MM.1S (cell line): ENCODE measurements at regions not wholly inside any gene's neighbourhood (a gene's known extent, or its start where the extent isn't known, plus 50 kb on each side); places are given as distances from the start of the nearest gene placed in this dataset.

Experiments
- DNase-seq: peaks from one replicate; pipeline ENCODE4 v3.0.0-alpha.2; 2015
- H2AFZ ChIP-seq: fragments of 300-600 bp; sonication (generic); 2 replicates; pipeline ENCODE4 v1.6.0; 2016; ENCODE audit warnings: antibody characterized with exemption, low read length
- H3F3A ChIP-seq: fragments of 300-600 bp; sonication (generic); 2 replicates; pipeline ENCODE4 v1.6.1; 2016; ENCODE audit warnings: mild to moderate bottlenecking, antibody characterized with exemption, low read length, moderate library complexity, mixed read lengths; ENCODE audit not compliant: insufficient read depth
- H3K27ac ChIP-seq: fragments of 300-600 bp; sonication (generic); 2 replicates; pipeline ENCODE4 v1.5.1; 2016; ENCODE audit warnings: mild to moderate bottlenecking, low read length
- H3K27me3 ChIP-seq: fragments of 300-600 bp; sonication (generic); replicated peaks from 2 replicates; pipeline ENCODE4 v1.6.0; 2016; ENCODE audit warnings: low read length; ENCODE audit not compliant: insufficient read depth
- H3K36me3 ChIP-seq: fragments of 300-600 bp; sonication (generic); replicated peaks from 2 replicates; pipeline ENCODE4 v1.6.1; 2016; ENCODE audit warnings: mild to moderate bottlenecking, low read length, mixed read lengths; ENCODE audit not compliant: insufficient read depth
- H3K4me1 ChIP-seq: fragments of 300-600 bp; sonication (generic); 2 replicates; pipeline ENCODE4 v1.6.1; 2016; ENCODE audit warnings: low read length, mixed read lengths
- H3K4me2 ChIP-seq: fragments of 300-600 bp; sonication (generic); 2 replicates; pipeline ENCODE4 v1.6.0; 2016; ENCODE audit warnings: low read depth, low read length
- H3K4me3 ChIP-seq: fragments of 300-600 bp; sonication (generic); 2 replicates; pipeline ENCODE4 v1.5.1; 2016; ENCODE audit warnings: low read length, mixed read lengths
- H3K79me2 ChIP-seq: fragments of 300-600 bp; sonication (generic); 2 replicates; pipeline ENCODE4 v1.6.1; 2016; ENCODE audit warnings: mixed run types, low read length, mixed read lengths
- H3K9ac ChIP-seq: fragments of 300-600 bp; sonication (generic); 2 replicates; pipeline ENCODE4 v1.6.1; 2016; ENCODE audit warnings: low read length, mixed read lengths
- H3K9me2 ChIP-seq: fragments of 300-600 bp; sonication (generic); replicated peaks from 2 replicates; pipeline ENCODE4 v1.6.1; 2016; ENCODE audit warnings: mild to moderate bottlenecking, low read length, mixed read lengths; ENCODE audit not compliant: insufficient read depth
- H3K9me3 ChIP-seq: fragments of 300-600 bp; sonication (generic); replicated peaks from 2 replicates; pipeline ENCODE4 v1.6.1; 2016; ENCODE audit warnings: mild to moderate bottlenecking, low read length, mixed read lengths; ENCODE audit not compliant: insufficient read depth
- H4K20me1 ChIP-seq: fragments of 300-600 bp; sonication (generic); 2 replicates; pipeline ENCODE4 v1.6.1; 2016; ENCODE audit warnings: mild to moderate bottlenecking, low read length, moderate library complexity, mixed read lengths; ENCODE audit not compliant: insufficient read depth
- CTCF ChIP-seq: fragments of 300-600 bp; sonication (generic); IDR thresholded peaks from 2 replicates; pipeline ENCODE4 v1.5.1; 2016; ENCODE audit warnings: antibody characterized with exemption, low read length, mixed read lengths
- EZH2 ChIP-seq: fragments of 300-600 bp; sonication (generic); optimal IDR thresholded peaks from 2 replicates; pipeline ENCODE3; 2017; ENCODE audit warnings: low read depth, mild to moderate bottlenecking, antibody characterized with exemption, low read length, mixed read lengths
- EZH2phosphoT487 ChIP-seq: fragments of 300-600 bp; sonication (generic); IDR thresholded peaks from 2 replicates; pipeline ENCODE4 v1.6.1; 2018; ENCODE audit warnings: antibody characterized with exemption, low read length

- H3K9me2 ChIP-seq: no peaks in the 10 kb centered on the region
- no peaks in the 10 kb centered on the region for H3K9me3 ChIP-seq
- H3K27me3 ChIP-seq: no peaks in the 10 kb centered on the region
- no peaks in the 10 kb centered on the region for H3K79me2 ChIP-seq
- H2AFZ ChIP-seq: no peak overlapping the region
- no peak overlapping the region for H3K4me2 ChIP-seq
- TF ChIP-seq EZH2phosphoT487: no peak
- TF ChIP-seq EZH2: no peak
- no peak for TF ChIP-seq CTCF
- no peak for DNase-seq
- H4K20me1 ChIP-seq: no peaks in the 10 kb centered on the region
- no peaks in the 10 kb centered on the region for H3F3A ChIP-seq
- no peak overlapping the region for H3K27ac ChIP-seq
- no peaks in the 10 kb centered on the region for H3K4me1 ChIP-seq
- no peaks in the 10 kb centered on the region for H3K36me3 ChIP-seq
- no peak overlapping the region for H3K4me3 ChIP-seq
- no peak overlapping the region for H3K9ac ChIP-seq
Measured at GRCh38 chr11:28627690-28628255, 519.6 kb downstream of the METTL15 start.

GRCh38 chr11:28625532-28625931 lies 517.3 kb downstream of the METTL15 start:
- Histone ChIP-seq H3K4me1 (no peaks in the 10 kb centered on the region), H4K20me1 (no peaks in the 10 kb centered on the region), H3K4me3 (no peak overlapping the region), H3K9me2 (no peaks in the 10 kb centered on the region), H3K4me2 (no peak overlapping the region), H2AFZ (no peak overlapping the region), H3F3A (no peaks in the 10 kb centered on the region), H3K27me3 (no peaks in the 10 kb centered on the region), H3K27ac (no peak overlapping the region), H3K79me2 (no peaks in the 10 kb centered on the region), H3K9ac (no peak overlapping the region), H3K9me3 (no peaks in the 10 kb centered on the region), H3K36me3 (no peaks in the 10 kb centered on the region)
- no peak for TF ChIP-seq CTCF
- TF ChIP-seq EZH2phosphoT487: no peak
- TF ChIP-seq EZH2: no peak
- no peak for DNase-seq

- H3F3A ChIP-seq: no peaks in the 10 kb centered on the region
- H3K9me3 ChIP-seq: no peaks in the 10 kb centered on the region
- H3K27ac ChIP-seq: no peak overlapping the region
- no peaks in the 10 kb centered on the region for H3K4me1 ChIP-seq
- H4K20me1 ChIP-seq: no peaks in the 10 kb centered on the region
- H2AFZ ChIP-seq: no peak overlapping the region
- no peaks in the 10 kb centered on the region for H3K79me2 ChIP-seq
- no peak for DNase-seq
- no peak overlapping the region for H3K4me2 ChIP-seq
- no peak overlapping the region for H3K4me3 ChIP-seq
- H3K36me3 ChIP-seq: no peaks in the 10 kb centered on the region
- no peaks in the 10 kb centered on the region for H3K9me2 ChIP-seq
- H3K27me3 ChIP-seq: no peaks in the 10 kb centered on the region
- TF ChIP-seq EZH2: no peak
- TF ChIP-seq CTCF: no peak
- TF ChIP-seq EZH2phosphoT487: no peak
- no peak overlapping the region for H3K9ac ChIP-seq
Measured at GRCh38 chr11:28621753-28622152, 513.6 kb downstream of the METTL15 start.
